Esophagus mucosa (tissue), 1 donor: ENCODE measurements at regions not wholly inside any gene's neighbourhood (a gene's known extent, or its start where the extent isn't known, plus 50 kb on each side); places are given as distances from the start of the nearest gene placed in this dataset.
A peak's percentile ranks its signal among the peaks of the same experiment; 100 is the strongest.

ENCODE experiments used
- ATAC-seq: fragments of 200-7000 bp; cut with Tn5 transposase; one replicate; pipeline ENCODE4 v1.9.1; 2020
- donor health status: DM: yes; HTN: yes; CAD: no.

DNA sequence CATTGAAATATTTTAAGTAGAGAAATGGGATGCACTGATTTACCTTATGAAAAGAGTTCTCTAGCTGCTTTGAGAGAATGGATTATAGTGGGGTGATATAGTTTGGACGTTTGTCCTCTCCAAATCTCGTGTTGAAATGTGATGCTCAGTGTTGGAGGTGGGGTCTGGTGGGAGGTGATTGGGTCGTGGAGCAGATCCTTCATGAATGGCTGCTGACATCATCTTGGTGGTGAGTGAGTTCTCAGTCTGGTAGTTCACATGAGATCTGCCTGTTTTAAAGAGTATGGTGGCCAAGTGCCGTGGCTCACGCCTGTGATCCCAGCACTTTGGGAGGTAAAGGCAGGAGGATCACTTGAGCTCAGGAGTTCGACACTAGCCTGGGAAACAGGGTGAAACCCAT, 58.7 kb upstream of the SH3RF3 start:
- no peak for ATAC-seq

DNA sequence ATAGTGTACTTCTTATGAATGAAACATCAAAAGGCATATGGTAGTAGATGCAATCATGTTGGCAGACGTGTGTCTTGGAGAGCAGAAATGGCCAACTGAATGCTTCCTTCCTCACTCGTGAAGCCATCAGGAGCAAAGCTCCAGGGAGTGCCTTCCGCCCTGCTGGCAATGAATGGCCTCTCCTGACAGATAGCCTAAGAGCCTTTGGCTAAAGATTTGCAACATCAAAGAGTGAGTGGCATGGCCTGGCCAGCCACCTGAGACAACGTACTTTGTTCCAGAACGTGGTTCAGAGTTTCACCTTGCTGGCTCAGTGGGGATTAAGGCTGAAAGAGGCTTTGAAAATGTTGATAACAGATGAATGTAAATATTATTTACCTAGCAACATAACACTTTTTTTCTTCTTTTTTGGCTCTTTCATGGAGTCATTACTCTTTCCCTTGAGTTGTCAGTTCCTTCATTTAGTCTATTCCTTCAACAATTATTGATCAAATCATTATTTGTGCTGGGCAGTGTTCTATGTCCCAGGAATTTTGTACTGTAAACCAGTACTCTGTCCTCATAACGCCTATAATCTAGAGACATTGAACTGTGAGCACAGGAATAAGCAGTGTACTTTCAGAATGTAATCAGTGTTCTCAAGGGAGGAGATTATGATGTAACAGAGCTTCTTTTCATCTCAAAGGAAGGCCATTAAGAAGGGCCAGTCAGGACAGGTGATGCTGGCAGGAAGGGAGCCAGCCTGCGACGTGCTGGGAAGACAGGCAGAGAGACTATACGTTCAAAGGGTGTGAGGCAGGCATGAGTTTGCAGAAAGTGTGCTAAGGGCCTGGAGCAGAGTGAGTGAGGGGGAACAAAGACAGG, 59.4 kb upstream of the SH3RF3 start:
- peak; percentile 93 for ATAC-seq

DNA sequence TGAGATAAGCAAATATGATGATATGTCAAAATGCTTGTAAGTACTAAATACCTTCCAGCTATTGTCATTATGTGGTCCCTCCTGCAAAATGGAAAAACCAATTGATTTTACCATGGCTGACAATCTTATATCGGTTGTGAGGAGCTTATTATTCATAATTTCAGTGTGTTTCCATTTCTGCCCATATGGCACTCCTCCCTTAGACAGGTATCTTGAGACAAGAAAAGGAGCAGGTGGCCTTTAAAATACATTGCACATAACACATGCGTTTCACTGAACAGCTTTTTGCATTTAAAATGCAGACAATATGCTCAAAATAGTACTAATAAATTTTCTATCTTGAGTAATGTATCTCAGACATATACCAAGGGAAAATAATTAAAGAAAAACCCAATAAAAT, 60.2 kb upstream of the SH3RF3 start:
- ATAC-seq: no peak

DNA sequence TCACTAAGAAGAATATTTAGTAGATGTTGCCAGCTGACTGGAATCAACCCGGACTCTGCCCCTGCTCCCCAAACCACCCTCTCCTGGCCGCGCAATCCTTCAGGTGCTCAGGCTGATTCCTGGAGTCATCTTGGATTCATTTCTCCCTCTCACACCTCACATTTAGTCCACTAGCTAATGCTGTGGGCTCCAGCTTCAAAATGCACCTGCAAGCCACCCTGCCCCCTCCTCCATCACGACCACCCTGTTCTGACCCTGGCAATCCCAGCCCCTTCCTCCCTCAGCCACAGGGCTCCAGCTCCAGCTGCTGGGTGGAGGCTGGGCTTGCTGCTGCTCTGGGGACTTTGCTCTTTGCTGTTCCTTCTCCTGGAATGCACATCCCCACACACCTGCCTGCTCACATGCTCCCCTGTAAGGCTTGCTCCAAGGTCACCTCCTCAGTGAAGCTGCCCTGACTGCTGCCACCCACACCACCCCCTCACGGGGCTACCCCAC, 61.3 kb upstream of the SH3RF3 start:
- ATAC-seq: no peak

DNA sequence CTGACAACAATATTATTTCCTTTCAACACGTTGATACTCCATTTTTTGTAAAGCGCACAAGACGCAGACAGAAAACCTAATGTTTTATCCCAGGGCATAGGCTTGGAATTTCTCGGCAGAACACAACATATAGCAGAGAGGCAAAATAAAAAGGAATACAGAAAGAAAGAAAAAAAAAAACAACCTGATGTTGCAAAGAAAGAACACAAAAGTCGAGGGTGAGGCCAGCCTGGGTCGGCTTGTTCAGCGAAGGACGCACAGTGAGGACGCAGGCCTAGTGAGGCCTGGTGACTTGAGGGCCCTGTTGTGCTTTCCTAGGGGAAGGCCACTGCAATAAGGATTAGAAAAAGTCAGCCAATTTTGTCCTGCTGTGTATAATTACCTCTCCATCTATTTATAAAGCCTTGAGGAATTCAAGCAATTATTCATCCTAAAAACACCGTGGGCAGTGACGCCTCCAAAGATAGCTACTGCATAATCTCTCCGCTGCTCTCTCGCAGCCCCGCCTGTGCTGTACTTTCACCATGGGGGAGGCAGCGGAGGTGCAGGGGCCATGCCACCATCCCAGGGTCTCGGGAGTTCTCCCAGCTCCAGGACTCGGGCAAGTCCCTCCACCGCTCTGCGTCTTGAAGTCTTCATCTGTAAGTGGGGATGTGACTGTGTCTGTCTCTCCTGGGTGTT, 61.9 kb upstream of the SH3RF3 start:
- ATAC-seq: no peak

DNA sequence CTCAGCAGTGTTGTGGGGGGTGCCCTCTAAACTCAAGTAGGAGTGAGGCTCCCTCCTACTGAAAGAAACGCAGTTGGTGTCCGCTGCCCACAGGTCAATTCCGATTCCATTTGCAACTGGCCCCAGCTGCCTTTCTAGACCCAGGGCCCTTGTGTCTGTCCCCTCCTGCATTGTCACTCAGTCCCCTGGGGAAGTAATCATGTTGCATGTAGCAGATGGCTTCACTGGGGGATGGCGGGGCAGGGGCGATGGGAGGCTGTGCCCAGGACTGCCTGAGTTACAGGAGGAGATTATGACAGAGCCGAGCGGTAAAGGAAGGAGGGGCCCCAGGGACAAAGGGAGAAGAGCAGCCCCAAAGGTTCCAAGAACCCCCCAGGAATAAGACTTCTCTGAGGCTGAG, 62.5 kb upstream of the SH3RF3 start:
- ATAC-seq: no peak

DNA sequence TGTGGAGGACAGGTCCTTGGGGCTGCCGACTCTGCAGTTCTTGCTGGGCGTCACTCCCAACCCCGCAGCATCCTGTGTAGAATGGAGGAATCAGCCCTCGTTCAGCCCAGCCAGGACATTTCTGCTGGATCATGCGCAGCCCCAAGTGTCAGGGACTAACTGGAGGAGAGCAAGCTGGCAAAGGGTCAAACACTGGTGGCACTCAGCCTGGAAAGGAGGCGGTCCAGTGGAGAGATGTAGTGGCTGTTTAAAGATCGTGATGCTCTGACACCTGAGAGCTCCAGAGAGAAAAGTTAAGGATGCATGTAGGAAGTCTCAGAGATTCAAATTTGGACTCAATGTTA, 63.6 kb upstream of the SH3RF3 start:
- no peak for ATAC-seq

DNA sequence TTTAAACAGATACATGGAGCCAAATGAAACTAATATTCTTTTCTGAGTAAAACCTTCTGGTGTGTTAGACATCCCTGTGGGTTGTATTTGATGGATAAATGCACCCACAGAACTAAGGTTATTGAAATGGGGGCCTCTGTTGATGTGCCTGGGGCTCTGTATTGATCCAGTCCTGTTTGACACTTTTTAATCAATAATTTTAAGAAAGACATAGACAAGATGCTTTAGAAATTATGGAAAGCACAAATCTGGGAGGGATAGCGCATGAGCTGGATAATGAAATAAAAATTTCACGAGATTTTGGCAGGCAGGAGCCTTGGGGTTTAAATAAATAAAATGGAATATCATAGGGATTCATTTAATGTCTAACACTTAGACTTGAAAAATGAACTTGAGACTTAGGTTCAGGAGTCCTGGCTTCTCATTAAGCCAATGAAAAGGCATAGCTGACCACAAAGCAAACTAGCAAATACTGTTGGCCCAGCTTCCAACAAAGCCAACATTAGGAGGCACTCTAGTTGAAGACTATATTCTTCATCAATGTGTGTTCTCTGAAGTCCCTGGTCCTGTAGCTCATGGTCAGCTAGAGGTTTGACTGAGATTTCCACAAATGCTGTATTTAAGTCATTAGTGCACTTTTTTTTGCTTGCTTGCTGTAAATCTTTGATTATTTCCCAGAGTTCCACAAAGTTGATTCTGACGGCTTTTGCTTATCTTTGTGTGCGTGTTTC, 64.2 kb upstream of the SH3RF3 start:
- no peak for ATAC-seq

DNA sequence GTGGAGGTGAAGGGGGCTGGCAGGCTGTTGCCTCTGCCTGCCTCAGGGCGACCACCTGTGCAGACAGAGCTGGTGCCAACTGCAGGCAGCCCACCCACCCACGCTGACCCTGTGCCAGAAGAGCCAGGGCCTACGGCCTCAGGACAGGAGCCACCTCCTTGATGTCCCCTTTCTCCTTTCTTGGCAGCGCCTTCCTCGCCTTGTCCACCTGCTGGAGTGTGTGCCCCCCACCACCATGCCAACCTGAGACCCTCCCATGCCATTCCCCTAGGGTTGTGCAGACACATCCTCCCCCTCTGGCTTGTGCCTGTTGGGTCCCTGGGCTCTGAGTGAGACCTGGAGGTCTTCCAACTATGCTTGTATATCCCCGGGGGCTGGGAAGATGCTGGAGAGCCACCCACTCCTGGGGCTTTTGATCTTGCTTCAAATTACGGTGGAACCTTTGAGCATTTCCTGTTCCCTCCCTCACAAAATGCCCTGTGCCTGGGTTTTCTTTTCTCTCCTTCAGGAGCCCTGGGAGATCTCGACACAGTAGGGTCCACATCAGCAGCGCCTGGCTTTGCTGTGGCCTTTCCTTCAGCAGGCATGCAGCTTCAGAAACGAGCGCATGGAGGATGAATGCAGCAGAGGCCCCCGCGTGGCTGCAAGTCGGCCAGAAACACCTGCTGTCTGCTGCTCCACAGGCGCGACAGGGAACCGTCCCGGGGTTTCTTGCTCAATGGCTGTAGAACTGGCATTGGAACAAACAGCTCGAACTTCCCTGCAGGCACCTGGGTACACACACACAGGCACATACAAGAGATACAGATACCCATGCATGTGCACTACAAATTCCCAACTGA, 65.9 kb upstream of the SH3RF3 start:
- no peak for ATAC-seq

DNA sequence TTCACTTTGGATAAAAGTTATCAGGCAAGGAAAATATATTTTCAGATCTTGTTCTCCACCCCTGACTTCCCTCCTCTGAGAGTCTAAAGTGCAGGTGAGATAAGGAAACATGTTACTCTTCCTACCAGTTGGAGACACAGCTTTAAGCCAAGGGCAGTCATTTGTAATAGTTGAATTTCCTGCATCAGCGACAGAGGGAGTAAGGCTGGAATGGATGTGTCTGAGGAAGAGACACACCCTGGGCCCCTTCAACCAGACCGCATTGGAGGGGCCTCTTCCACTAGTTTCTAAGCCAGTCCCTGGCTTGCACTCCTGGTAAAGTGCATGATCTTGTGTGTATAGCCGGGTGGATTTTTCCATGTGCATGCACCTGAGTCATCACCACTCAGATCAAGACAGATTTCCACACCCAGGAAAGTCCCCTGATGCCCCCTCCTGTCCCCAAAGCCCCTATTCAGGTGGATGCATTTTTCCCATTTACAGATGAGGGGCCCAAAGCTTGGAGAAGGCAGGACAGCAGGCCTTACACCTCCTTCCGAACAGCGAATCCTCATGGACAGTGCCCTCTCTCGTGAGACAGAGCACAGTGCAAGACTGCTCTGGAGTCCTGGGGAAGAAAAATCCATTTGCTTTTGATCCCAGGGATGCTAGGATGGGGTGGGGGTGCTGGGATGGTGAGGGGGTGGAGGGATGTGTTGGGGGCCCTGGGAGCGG, 66.7 kb upstream of the SH3RF3 start:
- no peak for ATAC-seq

DNA sequence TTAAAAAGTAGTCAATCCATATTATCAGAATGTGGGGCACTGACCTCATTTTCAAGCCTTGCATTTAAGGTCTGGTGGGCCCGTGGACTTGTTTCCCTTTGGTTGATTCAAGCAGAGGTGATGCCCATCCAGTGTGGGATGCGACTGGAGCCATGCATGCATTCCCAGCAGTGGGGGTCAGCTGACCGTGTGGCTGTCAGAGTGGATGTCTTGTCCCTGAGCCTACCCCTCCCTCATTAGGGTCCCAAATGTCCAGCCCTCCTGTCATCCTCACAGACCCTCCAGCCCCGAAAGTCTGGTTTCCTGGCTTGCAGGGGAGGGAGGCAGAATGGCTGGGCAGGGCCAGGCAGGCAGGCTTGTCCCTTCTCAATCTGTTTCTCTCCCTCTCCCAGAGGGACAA, 67.3 kb upstream of the SH3RF3 start:
- no peak for ATAC-seq

DNA sequence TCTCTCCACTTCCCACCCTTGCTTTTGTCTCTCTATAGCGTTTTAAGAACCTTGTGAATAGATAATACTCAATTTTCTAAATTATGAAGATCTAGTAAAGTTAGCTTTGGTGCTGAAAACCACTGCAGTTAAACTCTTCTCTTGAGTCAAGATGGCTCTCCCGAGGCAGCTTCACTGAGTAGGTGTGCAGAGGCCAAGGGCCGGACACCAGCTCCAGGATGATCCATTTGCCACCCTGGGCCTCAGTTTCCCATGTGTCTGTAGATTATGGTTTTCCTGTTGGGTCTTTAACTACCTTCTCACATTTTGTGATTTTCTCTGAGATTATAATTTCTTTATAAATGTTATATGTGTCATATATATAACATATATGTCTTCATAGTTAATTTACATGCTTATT, 68.5 kb upstream of the SH3RF3 start:
- ATAC-seq: no peak

DNA sequence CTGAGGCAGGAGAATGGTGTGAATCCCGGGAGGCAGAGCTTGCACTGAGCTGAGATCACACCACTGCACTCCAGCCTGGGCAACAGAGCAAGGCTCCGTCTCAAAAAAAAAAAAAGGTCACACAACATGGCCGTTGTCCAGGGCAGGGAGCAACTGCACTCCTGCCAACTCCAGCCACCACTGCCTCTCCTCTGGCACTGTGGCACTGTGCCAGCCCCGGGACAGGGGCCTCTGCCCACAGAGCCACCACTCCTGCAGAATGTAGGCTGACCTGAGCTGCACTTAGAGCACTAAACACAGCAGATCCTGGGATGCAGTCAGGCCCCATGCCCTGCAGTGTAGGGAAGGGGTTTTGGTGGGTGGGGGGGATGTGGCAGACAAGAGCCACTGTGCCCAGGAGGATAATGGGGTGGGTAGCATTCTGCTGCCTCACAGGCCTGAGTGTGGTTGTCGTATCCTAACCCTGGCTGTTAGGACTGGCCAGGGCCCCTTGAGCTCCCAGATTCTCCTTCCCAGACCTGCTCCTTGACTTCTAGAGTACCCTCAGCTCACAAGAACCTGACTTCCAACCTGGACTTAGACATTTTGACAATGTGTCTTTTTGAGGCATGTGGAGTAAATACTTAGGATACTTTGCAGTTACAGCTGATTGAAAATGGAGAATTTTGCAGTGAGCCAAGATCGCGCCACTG, 69.4 kb upstream of the SH3RF3 start:
- no peak for ATAC-seq

DNA sequence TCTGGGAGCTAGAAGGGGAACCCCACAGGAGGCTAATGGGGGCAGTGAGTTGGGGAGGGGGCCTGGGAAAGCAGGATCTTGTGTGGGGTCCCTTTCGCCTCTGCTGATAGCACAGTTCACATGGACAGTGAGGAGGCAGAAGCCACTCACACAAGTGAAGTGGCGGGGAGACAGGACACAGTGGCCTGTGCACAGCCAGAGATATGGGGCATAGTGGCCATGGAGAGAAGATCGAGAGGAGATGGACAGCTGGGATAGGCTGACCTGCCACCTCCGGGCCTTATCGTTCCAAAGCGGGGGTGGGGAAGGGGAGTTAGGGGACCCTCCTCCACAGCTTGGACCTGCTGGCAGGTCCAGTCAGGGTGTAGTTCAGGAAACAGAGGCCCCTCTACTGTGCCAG, 69.8 kb upstream of the EDAR start:
- ATAC-seq: no peak

DNA sequence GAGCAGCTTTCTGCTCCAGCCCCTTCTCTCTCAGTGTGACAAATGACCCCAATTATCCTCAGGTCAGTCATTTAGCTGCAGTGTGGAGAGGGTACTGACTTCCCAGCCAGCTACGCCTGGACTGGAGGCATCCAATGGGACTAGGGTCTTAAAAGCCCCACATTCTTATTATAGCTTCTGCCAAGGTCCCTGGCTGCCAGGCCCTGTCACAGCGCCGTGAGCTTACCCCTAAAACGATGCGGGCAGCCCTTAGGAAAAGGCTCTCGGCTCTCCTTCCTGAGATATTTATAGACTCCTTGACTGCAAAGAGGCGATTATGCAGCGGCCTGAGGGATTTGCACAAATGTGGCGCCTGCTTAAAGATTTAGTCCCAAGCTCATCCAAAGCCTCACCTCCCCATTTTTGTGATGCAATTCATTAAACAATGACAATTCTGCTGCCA, 69.2 kb upstream of the EDAR start:
- no peak for ATAC-seq

DNA sequence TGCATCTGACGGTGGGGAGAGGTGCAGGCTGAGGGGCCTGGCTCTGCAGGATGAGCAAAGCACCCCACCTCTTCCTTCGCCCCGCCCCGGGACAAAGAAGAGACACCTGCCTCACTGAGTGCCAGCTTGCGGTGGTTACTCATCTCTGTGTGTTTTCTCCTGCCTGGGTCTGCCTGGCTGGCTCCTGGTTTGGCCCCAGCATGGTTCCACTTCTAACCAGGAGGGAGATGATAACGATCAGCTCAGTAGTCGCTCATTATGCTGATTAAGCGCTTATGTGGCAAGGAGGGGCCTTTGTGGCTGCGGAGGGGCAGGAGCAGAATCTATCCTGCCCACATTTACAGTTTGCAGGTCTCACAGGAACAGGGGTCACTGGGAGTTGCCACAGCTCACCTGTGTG, 68.7 kb upstream of the EDAR start:
- peak; percentile 43 for ATAC-seq

DNA sequence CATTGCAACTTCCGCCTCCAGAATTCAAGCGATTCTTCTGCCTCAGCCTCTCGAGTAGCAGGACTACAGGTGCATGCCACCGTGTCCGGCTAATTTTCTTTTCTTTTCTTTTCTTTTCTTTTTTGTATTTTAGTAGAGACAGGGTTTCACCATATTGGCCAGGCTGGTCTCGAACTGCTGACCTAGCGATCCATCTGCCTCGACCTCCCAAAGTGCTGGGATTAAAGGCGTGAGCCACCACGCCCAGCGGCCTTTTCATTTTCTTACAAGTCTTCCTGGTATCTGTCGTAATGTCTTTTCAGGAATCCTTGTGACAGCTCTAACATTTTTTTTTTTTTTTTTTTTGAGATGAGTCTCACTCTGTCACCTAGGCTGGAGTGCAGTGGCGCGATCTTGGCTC, 66.4 kb upstream of the EDAR start:
- ATAC-seq: no peak

DNA sequence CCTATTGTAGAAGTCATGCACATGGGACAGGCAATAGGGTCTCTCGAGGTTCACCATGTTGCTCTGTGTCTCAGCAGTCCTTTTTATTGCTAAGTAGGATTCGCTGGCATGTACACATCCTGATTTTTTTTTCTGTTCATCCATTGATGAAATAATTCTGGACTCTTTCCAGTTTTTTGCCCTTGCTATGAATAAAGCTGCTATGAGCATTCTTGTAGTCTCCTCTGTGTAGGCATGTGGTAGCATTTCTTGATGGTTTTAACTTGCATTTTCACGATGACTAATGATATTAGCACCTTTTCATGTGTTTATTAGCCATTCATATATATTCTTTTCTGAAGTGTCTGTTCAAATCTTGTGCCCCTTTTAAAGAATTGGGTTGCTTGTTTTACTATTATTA, 65.8 kb upstream of the EDAR start:
- ATAC-seq: peak; percentile 49

DNA sequence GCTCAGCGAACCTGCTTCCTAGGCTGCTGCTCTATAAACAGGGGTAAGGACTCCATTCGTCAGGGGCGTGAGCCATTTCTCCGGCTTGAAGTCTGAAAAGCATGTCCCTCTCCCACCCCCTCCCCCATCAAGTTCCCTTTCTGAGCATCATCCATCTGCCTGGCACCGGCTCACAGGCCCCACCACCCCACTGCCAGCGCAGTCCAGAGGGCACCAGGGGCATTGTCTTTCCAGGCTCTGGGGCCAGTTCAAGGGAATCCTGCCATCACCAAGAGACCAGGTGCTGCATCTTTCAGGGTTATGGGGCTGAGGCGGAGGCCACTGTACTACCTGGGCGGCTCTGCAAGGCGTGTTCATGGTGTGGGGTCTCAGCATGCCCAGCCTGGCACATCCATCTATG, 64.7 kb upstream of the EDAR start:
- ATAC-seq: no peak

DNA sequence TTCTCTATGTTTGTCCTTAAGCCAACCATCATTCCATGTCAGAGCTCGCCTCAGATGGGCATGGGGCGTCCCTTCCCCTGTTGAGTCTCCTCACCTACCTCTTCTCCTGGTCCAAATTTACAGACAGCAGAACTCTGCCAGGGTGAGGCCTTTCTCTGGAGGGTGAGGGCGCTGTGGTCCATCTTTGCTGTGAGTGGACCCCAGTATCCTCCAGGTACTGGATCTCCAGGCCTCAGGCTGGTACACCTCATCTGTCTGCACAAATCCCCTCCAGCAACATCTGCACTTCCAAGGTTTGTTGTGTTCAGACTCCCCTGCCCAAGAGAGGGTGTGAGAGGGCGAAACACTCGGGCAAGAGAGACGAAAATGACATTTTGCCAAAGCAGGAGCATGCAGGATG, 63.9 kb upstream of the EDAR start:
- no peak for ATAC-seq

DNA sequence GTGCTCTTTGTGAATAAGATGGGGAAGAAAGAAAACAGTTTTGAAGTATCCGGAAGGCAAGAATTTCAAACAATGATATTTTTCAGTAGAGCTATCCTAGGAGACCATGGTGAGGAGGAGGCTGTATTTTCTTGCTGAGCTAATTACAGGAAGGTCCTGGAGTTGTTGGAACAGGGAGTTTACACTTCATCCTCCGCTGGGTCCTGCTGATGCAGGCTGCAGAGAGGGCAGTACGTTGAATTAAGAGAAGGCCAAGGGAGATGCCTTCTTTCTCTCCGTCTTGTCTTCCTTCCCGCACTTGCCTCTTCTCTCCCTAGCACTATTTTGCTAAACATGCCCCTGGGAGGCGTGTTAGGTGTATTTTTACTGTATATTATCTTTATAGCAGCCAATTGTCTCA, 60.0 kb upstream of the EDAR start:
- ATAC-seq: no peak
